ENCODE measurements at regions not wholly inside any gene's neighbourhood (a gene's known extent, or its start where the extent isn't known, plus 50 kb on each side); places are given as distances from the start of the nearest gene placed in this dataset.

DNA sequence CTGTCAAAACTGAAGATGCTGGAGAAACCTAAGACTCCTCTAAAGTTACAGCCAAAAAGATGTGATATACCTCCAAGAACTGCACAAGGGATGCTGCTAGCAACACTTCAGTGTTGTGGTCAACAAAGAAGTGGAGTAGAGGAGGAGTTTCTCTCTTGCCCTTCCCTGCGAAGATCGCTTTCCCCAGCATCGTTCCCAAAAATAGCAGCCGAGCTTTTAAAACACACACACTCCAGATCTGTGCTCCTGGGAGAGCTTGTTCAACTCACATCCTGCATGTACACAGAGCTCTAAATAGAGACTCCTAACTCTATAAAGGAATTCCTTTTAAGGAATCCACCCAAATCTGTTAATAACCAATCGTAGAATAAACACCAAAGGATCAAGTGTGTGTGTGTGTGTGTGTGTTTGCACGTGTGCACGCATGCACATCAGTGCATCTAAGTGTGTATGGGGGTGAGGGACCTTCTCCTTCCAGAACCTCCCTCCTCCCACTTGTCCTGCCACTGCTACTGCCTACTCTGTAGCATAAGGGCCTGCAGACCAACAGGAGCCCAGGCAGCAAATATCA lies 58.5 kb downstream of the PSMG1 start:
- no peak for DNase-seq

- DNase-seq = no peak
Observed at GRCh38 chr21:39123375-39123774, 59.9 kb downstream of the PSMG1 start.

GRCh38 chr21:39121600-39122355 lies 61.5 kb downstream of the PSMG1 start:
- DNase-seq = no peak

DNA sequence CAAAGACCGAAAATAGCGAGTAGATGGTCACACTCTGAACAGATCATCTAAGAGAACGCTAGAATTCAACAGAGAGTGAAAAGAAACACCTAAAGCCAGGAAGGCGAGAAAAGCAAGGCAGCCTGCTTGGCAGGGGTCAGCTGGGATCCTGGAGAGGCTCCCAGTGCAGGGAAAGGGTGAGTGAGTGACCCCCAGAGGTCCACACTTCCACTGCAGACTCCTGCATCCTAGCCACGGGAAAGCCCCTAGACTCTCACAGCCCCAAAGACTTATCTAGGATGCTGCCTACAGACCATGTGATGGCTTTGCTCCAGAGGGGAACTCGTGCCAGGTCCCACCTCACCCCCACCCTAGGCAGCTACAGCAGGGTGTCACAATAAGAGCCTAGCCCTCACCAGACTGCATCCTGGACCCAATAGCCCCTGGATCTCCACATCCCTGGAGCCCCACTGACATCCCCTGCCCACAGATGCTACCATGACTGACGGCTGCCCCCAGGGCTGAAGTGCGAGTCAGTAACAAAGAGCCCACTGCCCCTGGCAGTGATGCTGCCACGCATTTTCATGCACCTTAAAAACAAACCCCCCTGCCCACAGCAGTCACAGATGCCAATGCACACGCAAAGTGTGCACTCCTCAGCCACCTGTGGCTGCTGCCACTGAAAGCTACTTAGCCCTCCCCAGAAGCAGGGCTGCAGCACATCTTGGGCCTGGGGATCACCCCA lies 62.2 kb downstream of the PSMG1 start:
- DNase-seq = no peak

DNA sequence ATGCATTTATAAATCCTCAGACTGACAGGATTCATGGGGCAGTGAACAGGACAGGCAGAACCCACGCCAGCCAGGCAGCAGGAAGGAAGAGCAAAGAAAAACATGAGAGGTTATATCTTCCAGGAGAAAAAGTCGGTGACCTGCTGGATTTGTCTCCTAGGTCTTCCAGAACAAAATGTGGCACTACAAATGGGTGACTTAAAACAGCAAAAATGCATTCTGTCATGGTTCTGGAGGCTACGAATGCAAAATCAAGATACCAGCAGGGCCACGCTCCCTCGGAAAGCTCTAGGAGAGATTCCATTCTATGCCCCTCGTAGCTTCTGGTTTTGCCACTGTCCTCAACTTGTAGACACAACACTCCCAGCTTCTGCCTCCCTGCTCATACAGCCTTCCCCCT lies 63.4 kb downstream of the PSMG1 start:
- no peak for DNase-seq

- no peak for DNase-seq
Observed at GRCh38 chr21:39118604-39119215, 64.5 kb downstream of the PSMG1 start.

- DNase-seq = no peak
Observed at GRCh38 chr21:39118061-39118460, 65.2 kb downstream of the PSMG1 start.

DNA sequence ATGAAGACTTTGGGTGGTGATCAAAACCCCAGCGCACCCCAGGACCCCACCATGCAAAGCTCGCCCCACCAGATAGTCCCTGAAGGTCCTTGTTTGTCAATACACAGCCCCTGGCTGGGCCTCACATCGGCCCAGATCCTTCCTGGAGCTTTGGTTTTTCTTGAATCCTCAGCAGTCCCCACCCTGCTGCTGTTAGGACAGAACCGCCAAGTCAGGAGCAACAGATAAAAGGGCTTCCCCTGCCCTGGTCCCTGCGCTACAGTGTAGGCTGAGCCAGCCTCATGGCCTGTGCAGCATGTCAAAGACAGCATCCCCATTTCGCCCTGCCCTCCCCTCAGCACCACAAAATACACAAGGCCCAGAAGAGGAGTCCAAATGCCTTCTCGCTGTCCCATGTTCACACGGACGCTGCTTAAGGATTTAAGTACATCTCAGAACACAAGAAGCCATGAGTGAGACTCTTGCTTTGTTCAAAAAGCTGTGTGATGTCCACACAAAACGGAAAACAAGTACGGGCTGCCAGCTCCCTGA lies 65.7 kb downstream of the PSMG1 start:
- DNase-seq = no peak

DNA sequence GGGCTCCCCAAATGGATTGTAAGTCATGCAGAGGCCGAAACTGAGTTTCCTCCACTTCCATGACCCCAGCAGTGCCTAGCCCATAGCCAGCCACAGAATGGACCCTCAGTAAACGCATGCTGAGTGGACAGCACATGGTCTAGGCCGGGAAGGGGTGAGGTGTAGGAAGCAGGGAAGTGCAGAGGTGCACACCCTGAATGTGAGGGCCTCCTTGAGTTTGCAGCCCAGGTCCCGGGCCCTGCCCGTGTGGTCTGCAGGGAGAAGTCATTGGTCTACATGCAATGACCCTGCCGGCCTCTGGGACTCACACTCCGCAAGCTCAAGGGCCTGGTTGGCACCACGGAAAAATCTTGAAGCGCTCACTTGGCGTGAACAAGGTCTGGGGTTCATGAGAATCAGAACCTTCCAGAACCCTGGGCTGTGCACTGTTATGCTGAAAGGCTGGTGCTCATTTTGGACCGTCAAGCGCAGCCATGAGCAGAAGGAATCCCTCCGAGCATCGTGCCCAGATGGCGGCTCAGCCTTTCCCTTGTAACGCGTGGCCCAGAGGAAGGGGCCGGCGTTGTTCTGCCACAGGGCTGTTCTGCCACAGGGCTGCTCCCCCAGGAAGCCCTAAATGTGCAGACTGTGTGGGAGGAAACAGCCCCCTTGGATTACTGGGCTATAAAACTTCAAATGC lies 66.4 kb downstream of the PSMG1 start:
- DNase-seq = no peak

DNA sequence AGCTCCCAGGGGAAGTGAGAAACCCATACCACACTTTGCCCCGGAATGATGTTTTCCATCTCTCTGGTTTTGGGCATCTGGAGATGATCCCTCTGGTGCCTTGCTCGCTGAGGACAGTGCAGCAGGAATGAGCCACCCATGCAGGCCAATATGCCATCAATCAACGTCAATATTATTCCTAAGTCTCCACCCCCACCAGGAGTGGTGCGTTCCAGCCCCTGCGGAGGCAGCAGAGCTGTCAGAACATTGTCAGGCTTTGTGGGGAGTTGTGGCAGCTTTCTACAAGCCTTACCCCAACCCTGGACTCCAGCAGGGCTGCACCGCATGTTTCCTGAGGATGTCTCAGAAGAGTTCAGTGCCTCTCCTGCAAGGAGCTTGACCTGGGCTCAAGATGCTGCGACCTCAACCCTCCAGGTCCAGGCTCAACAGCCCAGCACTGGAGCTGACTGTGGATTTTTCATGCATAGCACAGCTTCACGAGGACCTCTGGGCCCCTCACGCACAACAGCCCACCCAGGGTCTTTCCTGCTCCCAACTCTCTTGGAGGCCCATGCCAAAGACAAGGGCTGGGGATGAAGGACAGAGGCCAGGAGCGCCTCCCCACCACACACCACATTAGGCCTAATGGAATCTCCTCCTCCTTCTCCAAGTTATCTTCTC lies 67.5 kb downstream of the PSMG1 start:
- no peak for DNase-seq

- no peak for DNase-seq
Observed at GRCh38 chr21:39114871-39115575, 68.2 kb downstream of the PSMG1 start.

- DNase-seq = no peak
Observed at GRCh38 chr21:39111931-39112550, 71.2 kb downstream of the PSMG1 start.

- no peak for DNase-seq
Observed at GRCh38 chr21:39110431-39110830, 72.8 kb downstream of the PSMG1 start.

GRCh38 chr21:39109596-39110210 lies 73.5 kb downstream of the PSMG1 start:
- DNase-seq = no peak

DNA sequence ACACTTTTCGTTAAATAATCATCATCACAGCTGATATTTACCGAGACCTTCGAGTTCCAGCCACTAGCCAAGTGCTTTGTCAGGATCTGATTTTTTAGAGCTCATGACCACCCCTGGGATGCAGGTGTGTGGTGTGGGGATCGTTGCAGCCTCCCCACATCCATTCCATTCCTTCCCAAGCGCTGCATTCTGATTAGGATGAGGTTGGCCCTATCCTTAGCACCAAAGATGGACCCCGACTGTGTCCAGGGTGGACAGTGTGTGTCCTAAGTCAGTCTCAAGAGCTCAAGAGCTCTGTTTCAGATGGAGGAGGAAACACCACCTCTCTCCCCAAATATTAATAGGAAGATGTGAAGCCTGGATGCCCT lies 74.1 kb downstream of the PSMG1 start:
- DNase-seq = no peak

- no peak for DNase-seq
Observed at GRCh38 chr21:39108291-39109162, 74.7 kb downstream of the PSMG1 start.

GRCh38 chr21:39107739-39108138 lies 75.5 kb downstream of the PSMG1 start:
- no peak for DNase-seq

GRCh38 chr21:39106881-39107462 lies 76.3 kb downstream of the PSMG1 start:
- DNase-seq = no peak

GRCh38 chr21:39105836-39106235 lies 77.4 kb downstream of the PSMG1 start:
- DNase-seq = no peak

Data from GF-D8 (cell line).